Omental fat pad (tissue), 3 donors: ENCODE measurements at regions not wholly inside any gene's neighbourhood (a gene's known extent, or its start where the extent isn't known, plus 50 kb on each side); places are given as distances from the start of the nearest gene placed in this dataset.

ENCODE experiments used
- ATAC-seq: fragments of 150-250 bp; one replicate; pipeline ENCODE4 v1.9.1; 2016; ENCODE audit warnings: mild to moderate bottlenecking, moderate library complexity; ENCODE audit not compliant: low FRiP score
- DNase-seq: peaks from one replicate; pipeline ENCODE4 v3.0.0-alpha.2; 2019; ENCODE audit warnings: low spot score
- CTCF ChIP-seq, 3 donors: fragments of 450-650 bp; IDR thresholded peaks; one replicate each; pipeline ENCODE4 v1.5.1; 2016 to 2017; ENCODE audit warnings: antibody characterized with exemption in 3 of 3, mild to moderate bottlenecking in 3 of 3, moderate library complexity in 2 of 3

- TF ChIP-seq CTCF (IDR thresholded peaks at IDR 0.05), result no peak
- ATAC-seq, result no peak
Measured at GRCh38 chr10:2920168-2920567, 147.2 kb upstream of the PFKP start.

GRCh38 chr10:2919016-2919415 is 148.3 kb upstream of the PFKP start:
- no peak for ATAC-seq
- DNase-seq, result no peak
- no peak for TF ChIP-seq CTCF (IDR thresholded peaks at IDR 0.05)

More at GRCh38 chr10:2920168-2920567, 147.2 kb upstream of the PFKP start:
- DNase-seq, result no peak

GRCh38 chr10:2918489-2918888 is 148.9 kb upstream of the PFKP start:
- DNase-seq, result no peak
- no peak for ATAC-seq
- no peak for TF ChIP-seq CTCF (IDR thresholded peaks at IDR 0.05)

- DNase-seq (no peak), ATAC-seq (no peak)
- no peak for TF ChIP-seq CTCF (IDR thresholded peaks at IDR 0.05)
Measured at GRCh38 chr10:2917926-2918325, 149.4 kb upstream of the PFKP start.

- DNase-seq (no peak), ATAC-seq (no peak)
- no peak for TF ChIP-seq CTCF (IDR thresholded peaks at IDR 0.05)
Measured at GRCh38 chr10:2915412-2915811, 151.9 kb upstream of the PFKP start.

GRCh38 chr10:2914741-2915140 is 152.6 kb upstream of the PFKP start:
- ATAC-seq, result no peak
- DNase-seq, result no peak
- no peak for TF ChIP-seq CTCF (IDR thresholded peaks at IDR 0.05)

GRCh38 chr10:2913474-2913873 is 153.9 kb upstream of the PFKP start:
- no peak for TF ChIP-seq CTCF (IDR thresholded peaks at IDR 0.05)
- DNase-seq, result no peak
- ATAC-seq, result no peak
